ENCODE measurements at regions not wholly inside any gene's neighbourhood (a gene's known extent, or its start where the extent isn't known, plus 50 kb on each side); places are given as distances from the start of the nearest gene placed in this dataset.

DNA sequence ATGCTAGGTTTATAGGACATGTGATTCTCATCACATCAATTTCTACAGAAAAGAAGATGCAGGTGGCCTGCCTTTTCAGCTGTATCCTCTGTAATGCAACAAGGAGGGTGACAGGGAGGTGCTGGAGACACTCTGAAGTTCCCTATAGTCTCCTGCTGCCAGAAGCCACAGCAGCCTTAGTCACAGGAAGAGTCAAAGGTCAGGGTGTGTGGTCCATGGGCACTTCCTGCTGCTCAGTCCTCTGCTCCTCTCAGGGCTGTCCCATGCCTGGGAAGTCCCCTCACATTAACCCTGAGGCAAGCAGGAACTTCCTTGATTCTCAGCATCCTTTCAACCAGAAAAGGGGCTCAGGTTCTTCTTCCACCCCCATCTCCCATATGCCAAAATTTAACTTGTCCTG lies 144.8 kb upstream of the FOXA2 start:
- TF ChIP-seq, protein P1, sequence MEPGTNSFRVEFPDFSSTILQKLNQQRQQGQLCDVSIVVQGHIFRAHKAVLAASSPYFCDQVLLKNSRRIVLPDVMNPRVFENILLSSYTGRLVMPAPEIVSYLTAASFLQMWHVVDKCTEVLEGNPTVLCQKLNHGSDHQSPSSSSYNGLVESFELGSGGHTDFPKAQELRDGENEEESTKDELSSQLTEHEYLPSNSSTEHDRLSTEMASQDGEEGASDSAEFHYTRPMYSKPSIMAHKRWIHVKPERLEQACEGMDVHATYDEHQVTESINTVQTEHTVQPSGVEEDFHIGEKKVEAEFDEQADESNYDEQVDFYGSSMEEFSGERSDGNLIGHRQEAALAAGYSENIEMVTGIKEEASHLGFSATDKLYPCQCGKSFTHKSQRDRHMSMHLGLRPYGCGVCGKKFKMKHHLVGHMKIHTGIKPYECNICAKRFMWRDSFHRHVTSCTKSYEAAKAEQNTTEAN (CRISPR knock-in tag; conservative IDR thresholded peaks at IDR 0.05) = no peak
- TF ChIP-seq HDAC2 (CRISPR knock-in tag; IDR thresholded peaks at IDR 0.05) (no peak), POLR2A (IDR thresholded peaks at IDR 0.05; ENCODE audit: insufficient read depth in 1 of 2, low read depth in 2 of 2, low read length in 2 of 2) (no peak), POLR2G (IDR thresholded peaks at IDR 0.05; ENCODE audit: low read depth, low read length) (no peak), POLR2AphosphoS2 (IDR thresholded peaks at IDR 0.05; ENCODE audit: low read depth, low read length) (no peak), REL (CRISPR knock-in tag; conservative IDR thresholded peaks at IDR 0.05) (no peak), FOXA1 (IDR thresholded peaks at IDR 0.05) (no peak), FOXA1 (CRISPR knock-in tag; IDR thresholded peaks at IDR 0.05) (no peak), ZNF18 (CRISPR knock-in tag; IDR thresholded peaks at IDR 0.05; ENCODE audit: insufficient replicate concordance) (no peak)

All from HepG2 (cell line).